ENCODE measurements at regions not wholly inside any gene's neighbourhood (a gene's known extent, or its start where the extent isn't known, plus 50 kb on each side); places are given as distances from the start of the nearest gene placed in this dataset.
A peak's percentile ranks its signal among the peaks of the same experiment; 100 is the strongest.

GRCh38 chr1:232204269-232204668, 425.7 kb downstream of the SIPA1L2 start:
- Histone ChIP-seq H3K4me2 (ENCODE audit: low read depth, low read length) (no peak overlapping the region), H4K20me1 (ENCODE audit: insufficient read depth, low read length) (no peaks in the 10 kb centered on the region), H2BK15ac (ENCODE audit: low read depth, low read length) (no peak overlapping the region), H3K79me1 (ENCODE audit: low read depth in 1 of 2, low read length in 2 of 2) (no peaks in the 10 kb centered on the region), H2AFZ (replicated peaks; ENCODE audit: low read length, poor library complexity) (no peak overlapping the region), H3K23ac (ENCODE audit: low read depth, low read length) (no peak overlapping the region), H2BK20ac (ENCODE audit: low read depth, low read length) (no peak overlapping the region), H4K8ac (ENCODE audit: low read depth in 2 of 2, low read length in 2 of 2) (no peak overlapping the region), H3K4ac (ENCODE audit: low read depth, low read length) (no peak overlapping the region), H2BK5ac (ENCODE audit: low read depth, low read length, poor library complexity, severe bottlenecking) (no peak overlapping the region), H4K5ac (ENCODE audit: low read depth, low read length) (no peak overlapping the region), H3K4me1 (ENCODE audit: control insufficient read depth, insufficient read depth, low read length) (no peaks in the 10 kb centered on the region), H4K91ac (ENCODE audit: insufficient read depth, low read depth, low read length) (no peak overlapping the region), H3K36me3 (ENCODE audit: control insufficient read depth, insufficient read depth, low read length) (no peaks in the 10 kb centered on the region), H2AK9ac (replicated peaks; ENCODE audit: low read depth, low read length, poor library complexity) (no peak overlapping the region), H3K27ac (ENCODE audit: insufficient read depth, low read length) (no peak overlapping the region), H3K9ac (ENCODE audit: low read depth, low read length) (no peak overlapping the region), H3K14ac (replicated peaks; ENCODE audit: low read depth, low read length) (no peak overlapping the region), H3K9me1 (ENCODE audit: insufficient read depth, low read length) (no peaks in the 10 kb centered on the region), H2AK5ac (ENCODE audit: low read depth, low read length) (no peak overlapping the region), H3K4me3 (ENCODE audit: insufficient read depth, low read depth, low read length) (no peak overlapping the region), H3K27me3 (ENCODE audit: control insufficient read depth, insufficient read depth, low read length) (no peaks in the 10 kb centered on the region), H3K9me3 (ENCODE audit: control insufficient read depth, insufficient read depth, low read length) (peaks cover 3% of the 10 kb centered on the region; the same call in 1 of the 2 replicates), H3K18ac (ENCODE audit: low read depth, low read length) (no peak overlapping the region), H2BK120ac (ENCODE audit: low read depth, low read length) (no peak overlapping the region), H3K56ac (ENCODE audit: extremely low read depth, insufficient read depth, low read length) (no peak overlapping the region)
- ChIA-PET POLR2A (ENCODE audit: unreplicated experiment) (no interaction called here), CTCF (no interaction called here)
- TF ChIP-seq RFX5 (IDR thresholded peaks at IDR 0.05; ENCODE audit: low read depth, low read length) (no peak), CEBPB (IDR thresholded peaks at IDR 0.05; ENCODE audit: low read depth, low read length) (peak; percentile 26; the same call in 1 of the 2 replicates)
- in situ Hi-C loops (cut with MboI; ENCODE audit: low sequenced_read_pairs) = no loop called here
- DNase-seq = peak; percentile 6
- no TSS peak for BruUV-seq (replicated peaks)
- intact Hi-C loops (cut with micrococcal nuclease) = no loop called here
- dilution Hi-C loops (cut with HindIII; ENCODE audit: low sequenced_read_pairs, unreplicated experiment) = no loop called here
- no peak for ATAC-seq (ENCODE audit: low read depth)

Measured in IMR-90 (cell line).